SK-N-MC (cell line): ENCODE measurements at regions not wholly inside any gene's neighbourhood (a gene's known extent, or its start where the extent isn't known, plus 50 kb on each side); places are given as distances from the start of the nearest gene placed in this dataset.

Source experiments
- EZH2 ChIP-seq: fragments of 200-600 bp; sonication (generic); IDR thresholded peaks from one replicate; pipeline ENCODE4 v1.6.1; 2017; ENCODE audit warnings: antibody characterized with exemption
- POLR2AphosphoS5 ChIP-seq: IDR thresholded peaks from 2 replicates; pipeline ENCODE4 v1.6.1; 2012; ENCODE audit warnings: mild to moderate bottlenecking, low read depth, low read length, borderline replicate concordance

DNA sequence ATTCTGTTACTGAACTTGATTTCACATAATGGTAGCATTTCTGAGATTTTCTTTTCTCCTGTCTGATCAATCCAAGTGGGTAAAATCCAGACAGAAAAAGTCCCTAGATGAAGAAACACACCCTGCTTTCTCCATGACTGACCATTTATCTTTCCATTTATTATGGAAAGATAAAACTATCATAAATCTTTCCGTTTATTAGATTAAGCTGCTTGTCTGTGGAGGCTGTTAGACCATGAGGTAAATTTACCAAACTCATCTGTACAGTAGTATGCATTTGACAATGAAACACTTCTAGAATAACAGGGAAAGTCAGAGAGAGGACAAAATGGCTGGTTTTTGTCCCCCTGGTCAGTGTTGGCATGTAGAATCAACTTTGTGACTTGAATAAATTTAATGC, 491.2 kb upstream of the SEMA6A start:
- TF ChIP-seq EZH2 (no peak), POLR2AphosphoS5 (no peak)
